Adrenal gland (tissue), 9 donors: ENCODE measurements at regions not wholly inside any gene's neighbourhood (a gene's known extent, or its start where the extent isn't known, plus 50 kb on each side); places are given as distances from the start of the nearest gene placed in this dataset.

Experiments
- DNase-seq, 7 donors: peaks; one replicate each; pipeline ENCODE4 v3.0.0-alpha.2; 2019 to 2020
- H3K27ac ChIP-seq, 5 donors: fragments of 200-600 bp; sonication (generic) in 4 of 5; 1 replicate in 3 of 5; 2 replicates in 2 of 5; pipeline versions ENCODE4 v1.5.1 to v1.8.0; 2016 to 2020; ENCODE audit warnings: mild to moderate bottlenecking in 1 of 5
- H3K27me3 ChIP-seq: fragments of 200-600 bp; 2 replicates; pipeline ENCODE4 v1.8.0; 2021
- H3K36me3 ChIP-seq, 2 donors: fragments of 200-600 bp; replicated peaks in 1 of 2; 1 replicate in 1 of 2; 2 replicates in 1 of 2; pipeline versions ENCODE4 v1.5.1 to v1.8.0; 2018 to 2022
- H3K4me1 ChIP-seq, 2 donors: fragments of 200-600 bp; replicated peaks in 1 of 2; 1 replicate in 1 of 2; 2 replicates in 1 of 2; pipeline versions ENCODE4 v1.5.1 to v1.8.0; 2018 to 2021
- H3K4me3 ChIP-seq, 4 donors: fragments of 200-600 bp; sonication (generic) in 3 of 4; one replicate each; pipeline ENCODE4 v1.5.1; 2016 to 2018
- H3K9me3 ChIP-seq, 3 donors: fragments of 200-600 bp; sonication (generic) in 1 of 3; replicated peaks in 1 of 3; 1 replicate in 2 of 3; 2 replicates in 1 of 3; pipeline versions ENCODE4 v1.5.1 to v1.8.0; 2016 to 2021
- CTCF ChIP-seq, 6 experiments: fragments of 450-650 bp in 4 of 6; fragments of 200-600 bp in 2 of 6; sonication (generic) in 1 of 6; IDR thresholded peaks; 1 replicate in 5 of 6; 2 replicates in 1 of 6; pipeline versions ENCODE4 v1.5.1 to v1.8.0; 2016 to 2021; ENCODE audit warnings: antibody characterized with exemption in 6 of 6, mild to moderate bottlenecking in 2 of 6, moderate library complexity in 1 of 6
- POLR2A ChIP-seq, 2 donors: fragments of 450-650 bp; IDR thresholded peaks; one replicate each; pipeline ENCODE4 v1.6.1; 2017; ENCODE audit warnings: antibody characterized with exemption in 2 of 2, mild to moderate bottlenecking in 2 of 2, moderate library complexity in 1 of 2
- WGBS, 4 donors: extraction: QIAGEN DNeasy Blood & Tissue Kit in 2 of 4; methylation state at CpG; one replicate each; pipeline versions ENCODE4 v1.1.5 to v1.1.7; 2013 to 2017; 5-methylcytosine and 5-hydroxymethylcytosine counted together
- intact Hi-C, 2 donors: fragments of 100-400 bp; cut with DNase I; formaldehyde crosslinking; loops; one replicate each; pipeline versions ENCODE4 v1.14.1 to v1.15.0; 2022 to 2023
- donor health status: healthy with polysubstance abuse.
- donor health status: Bipolar disorder and iron deficiency.
- donor health status: DM: yes; HTN: yes; CAD: no.
- donor health status: DM: no; HTN: no; CAD: no.
- donor health status: DM: no; HTN: no; CAD: no.

GRCh38 chr2:238505119-238505891, 78.6 kb downstream of the ASB1 start:
- Histone ChIP-seq H3K4me1 (no peaks in the 10 kb centered on the region), H3K27me3 (no peaks in the 10 kb centered on the region), H3K27ac (no peak overlapping the region), H3K9me3 (no peaks in the 10 kb centered on the region), H3K4me3 (no peak overlapping the region), H3K36me3 (no peaks in the 10 kb centered on the region)
- WGBS, 4 donors, result 83 to 90% (median 85%) methylated on average over 10 to 16 of the region's 16 CpGs
- no peak for TF ChIP-seq CTCF (IDR thresholded peaks at IDR 0.05)
- no peak for TF ChIP-seq POLR2A (IDR thresholded peaks at IDR 0.05)
- intact Hi-C loops, result no loop called here
- no peak for DNase-seq

GRCh38 chr2:238505892-238506280, 79.2 kb downstream of the ASB1 start:
- H3K27ac ChIP-seq, result no peak overlapping the region
- no peak for DNase-seq
- no peaks in the 10 kb centered on the region for H3K9me3 ChIP-seq
- H3K27me3 ChIP-seq, result no peaks in the 10 kb centered on the region
- intact Hi-C loops, result no loop called here
- H3K36me3 ChIP-seq, result no peaks in the 10 kb centered on the region
- TF ChIP-seq POLR2A (IDR thresholded peaks at IDR 0.05), result no peak
- TF ChIP-seq CTCF (IDR thresholded peaks at IDR 0.05), result no peak
- H3K4me1 ChIP-seq, result no peaks in the 10 kb centered on the region
- WGBS, 4 donors, result 76 to 90% (median 80%) methylated on average over 1 to 9 of the region's 9 CpGs
- H3K4me3 ChIP-seq, result no peak overlapping the region

- no peaks in the 10 kb centered on the region for H3K9me3 ChIP-seq
- H3K4me3 ChIP-seq, result no peak overlapping the region
- TF ChIP-seq POLR2A (IDR thresholded peaks at IDR 0.05), result no peak
- no peak for TF ChIP-seq CTCF (IDR thresholded peaks at IDR 0.05)
- H3K27ac ChIP-seq, result no peak overlapping the region
- WGBS, 4 donors, result 78 to 81% (median 79%) methylated on average over 16 to 17 of the region's 17 CpGs
- intact Hi-C loops, result no loop called here
- no peaks in the 10 kb centered on the region for H3K27me3 ChIP-seq
- no peak for DNase-seq
- no peaks in the 10 kb centered on the region for H3K4me1 ChIP-seq
- H3K36me3 ChIP-seq, result no peaks in the 10 kb centered on the region
Measured at GRCh38 chr2:238506371-238507068, 79.8 kb downstream of the ASB1 start.

GRCh38 chr2:238507836-238508235, 81.1 kb downstream of the ASB1 start:
- no peaks in the 10 kb centered on the region for H3K4me1 ChIP-seq
- DNase-seq, result no peak
- no peaks in the 10 kb centered on the region for H3K27me3 ChIP-seq
- H3K36me3 ChIP-seq, result no peaks in the 10 kb centered on the region
- H3K27ac ChIP-seq, result no peak overlapping the region
- WGBS, 4 donors, result 75 to 82% (median 79%) methylated on average over 6 of the region's 6 CpGs
- no peak overlapping the region for H3K4me3 ChIP-seq
- no peaks in the 10 kb centered on the region for H3K9me3 ChIP-seq
- no peak for TF ChIP-seq POLR2A (IDR thresholded peaks at IDR 0.05)
- TF ChIP-seq CTCF (IDR thresholded peaks at IDR 0.05), result no peak
- intact Hi-C loops, result no loop called here
